ENCODE measurements at regions not wholly inside any gene's neighbourhood (a gene's known extent, or its start where the extent isn't known, plus 50 kb on each side); places are given as distances from the start of the nearest gene placed in this dataset.

DNA sequence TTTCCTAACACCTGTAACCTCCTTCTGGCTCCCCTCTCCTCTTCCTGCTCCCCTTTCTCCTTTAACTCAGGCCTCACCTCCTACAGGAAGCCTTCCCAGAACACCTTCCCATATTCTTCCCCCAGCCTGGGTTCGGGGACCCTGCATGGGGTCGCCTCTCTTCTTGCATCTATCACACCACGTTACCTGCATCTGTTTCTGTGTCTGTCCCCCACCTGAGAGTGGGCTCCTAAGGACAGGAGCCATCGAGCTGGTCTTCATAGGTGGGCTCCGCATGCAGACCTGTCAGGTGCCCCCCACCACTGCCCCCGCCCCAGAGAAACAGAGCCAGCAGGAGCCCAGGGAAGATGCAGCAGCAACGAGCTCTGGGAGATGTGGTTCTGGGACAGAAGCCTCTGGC is 123.2 kb upstream of the GLI2 start:
- H3K79me2 ChIP-seq (ENCODE audit: control insufficient read depth, low read length), result no peaks in the 10 kb centered on the region
- H4K20me1 ChIP-seq (ENCODE audit: control insufficient read depth, insufficient read depth, low read depth, low read length), result no peaks in the 10 kb centered on the region
- TF ChIP-seq EZH2phosphoT487 (IDR thresholded peaks at IDR 0.05; ENCODE audit: borderline replicate concordance, low read length), result no peak
- TF ChIP-seq, protein P1, sequence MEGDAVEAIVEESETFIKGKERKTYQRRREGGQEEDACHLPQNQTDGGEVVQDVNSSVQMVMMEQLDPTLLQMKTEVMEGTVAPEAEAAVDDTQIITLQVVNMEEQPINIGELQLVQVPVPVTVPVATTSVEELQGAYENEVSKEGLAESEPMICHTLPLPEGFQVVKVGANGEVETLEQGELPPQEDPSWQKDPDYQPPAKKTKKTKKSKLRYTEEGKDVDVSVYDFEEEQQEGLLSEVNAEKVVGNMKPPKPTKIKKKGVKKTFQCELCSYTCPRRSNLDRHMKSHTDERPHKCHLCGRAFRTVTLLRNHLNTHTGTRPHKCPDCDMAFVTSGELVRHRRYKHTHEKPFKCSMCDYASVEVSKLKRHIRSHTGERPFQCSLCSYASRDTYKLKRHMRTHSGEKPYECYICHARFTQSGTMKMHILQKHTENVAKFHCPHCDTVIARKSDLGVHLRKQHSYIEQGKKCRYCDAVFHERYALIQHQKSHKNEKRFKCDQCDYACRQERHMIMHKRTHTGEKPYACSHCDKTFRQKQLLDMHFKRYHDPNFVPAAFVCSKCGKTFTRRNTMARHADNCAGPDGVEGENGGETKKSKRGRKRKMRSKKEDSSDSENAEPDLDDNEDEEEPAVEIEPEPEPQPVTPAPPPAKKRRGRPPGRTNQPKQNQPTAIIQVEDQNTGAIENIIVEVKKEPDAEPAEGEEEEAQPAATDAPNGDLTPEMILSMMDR (IDR thresholded peaks at IDR 0.05; ENCODE audit: low read depth, low read length, poor library complexity, severe bottlenecking), result no peak
- no peak overlapping the region for H3K27ac ChIP-seq (ENCODE audit: low read depth, low read length)
- no peak overlapping the region for H3K4me3 ChIP-seq (ENCODE audit: low read length)
- H3F3A ChIP-seq (ENCODE audit: control insufficient read depth, insufficient read depth), result no peaks in the 10 kb centered on the region
- no peaks in the 10 kb centered on the region for H3K4me1 ChIP-seq (ENCODE audit: control insufficient read depth, low read length)
- H3K9me3 ChIP-seq (ENCODE audit: control insufficient read depth, insufficient read depth, low read length), result no peaks in the 10 kb centered on the region
- no peaks in the 10 kb centered on the region for H3K27me3 ChIP-seq (ENCODE audit: control insufficient read depth, low read length)
- no peaks in the 10 kb centered on the region for H3K36me3 ChIP-seq (ENCODE audit: control insufficient read depth, low read length)
- no peak overlapping the region for H3K4me2 ChIP-seq (ENCODE audit: low read length)
- H3K9me2 ChIP-seq (replicated peaks; ENCODE audit: control insufficient read depth, low read length), result no peaks in the 10 kb centered on the region

DNA sequence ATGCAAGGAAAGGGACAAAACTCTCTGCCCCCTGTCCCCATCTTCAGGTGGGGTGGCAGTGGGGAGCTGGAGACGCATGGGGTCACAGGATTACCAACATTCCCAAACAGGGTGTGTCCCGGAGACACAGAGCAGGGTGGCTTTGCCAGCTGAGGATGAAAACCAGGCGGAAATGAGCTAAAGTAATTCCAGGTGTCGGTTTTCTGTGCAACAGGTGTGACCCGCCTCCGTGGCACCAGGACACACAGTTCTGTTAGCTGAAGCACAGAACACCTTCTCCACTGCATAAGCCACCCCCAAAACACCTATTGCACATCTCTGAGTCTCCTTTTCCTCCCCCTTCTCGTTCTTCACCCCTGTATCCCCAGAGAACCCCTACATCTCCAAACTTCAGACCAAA is 122.7 kb upstream of the GLI2 start:
- no peak overlapping the region for H3K4me2 ChIP-seq (ENCODE audit: low read length)
- TF ChIP-seq, protein P1 (IDR thresholded peaks at IDR 0.05; ENCODE audit: low read depth, low read length, poor library complexity, severe bottlenecking), result no peak
- no peak for TF ChIP-seq EZH2phosphoT487 (IDR thresholded peaks at IDR 0.05; ENCODE audit: borderline replicate concordance, low read length)
- H3K9me3 ChIP-seq (ENCODE audit: control insufficient read depth, insufficient read depth, low read length), result no peaks in the 10 kb centered on the region
- no peaks in the 10 kb centered on the region for H3K27me3 ChIP-seq (ENCODE audit: control insufficient read depth, low read length)
- H3K4me1 ChIP-seq (ENCODE audit: control insufficient read depth, low read length), result no peaks in the 10 kb centered on the region
- H3K36me3 ChIP-seq (ENCODE audit: control insufficient read depth, low read length), result no peaks in the 10 kb centered on the region
- no peak overlapping the region for H3K27ac ChIP-seq (ENCODE audit: low read depth, low read length)
- H3K4me3 ChIP-seq (ENCODE audit: low read length), result no peak overlapping the region
- no peaks in the 10 kb centered on the region for H3F3A ChIP-seq (ENCODE audit: control insufficient read depth, insufficient read depth)
- H3K79me2 ChIP-seq (ENCODE audit: control insufficient read depth, low read length), result no peaks in the 10 kb centered on the region
- H4K20me1 ChIP-seq (ENCODE audit: control insufficient read depth, insufficient read depth, low read depth, low read length), result no peaks in the 10 kb centered on the region
- H3K9me2 ChIP-seq (replicated peaks; ENCODE audit: control insufficient read depth, low read length), result no peaks in the 10 kb centered on the region

DNA sequence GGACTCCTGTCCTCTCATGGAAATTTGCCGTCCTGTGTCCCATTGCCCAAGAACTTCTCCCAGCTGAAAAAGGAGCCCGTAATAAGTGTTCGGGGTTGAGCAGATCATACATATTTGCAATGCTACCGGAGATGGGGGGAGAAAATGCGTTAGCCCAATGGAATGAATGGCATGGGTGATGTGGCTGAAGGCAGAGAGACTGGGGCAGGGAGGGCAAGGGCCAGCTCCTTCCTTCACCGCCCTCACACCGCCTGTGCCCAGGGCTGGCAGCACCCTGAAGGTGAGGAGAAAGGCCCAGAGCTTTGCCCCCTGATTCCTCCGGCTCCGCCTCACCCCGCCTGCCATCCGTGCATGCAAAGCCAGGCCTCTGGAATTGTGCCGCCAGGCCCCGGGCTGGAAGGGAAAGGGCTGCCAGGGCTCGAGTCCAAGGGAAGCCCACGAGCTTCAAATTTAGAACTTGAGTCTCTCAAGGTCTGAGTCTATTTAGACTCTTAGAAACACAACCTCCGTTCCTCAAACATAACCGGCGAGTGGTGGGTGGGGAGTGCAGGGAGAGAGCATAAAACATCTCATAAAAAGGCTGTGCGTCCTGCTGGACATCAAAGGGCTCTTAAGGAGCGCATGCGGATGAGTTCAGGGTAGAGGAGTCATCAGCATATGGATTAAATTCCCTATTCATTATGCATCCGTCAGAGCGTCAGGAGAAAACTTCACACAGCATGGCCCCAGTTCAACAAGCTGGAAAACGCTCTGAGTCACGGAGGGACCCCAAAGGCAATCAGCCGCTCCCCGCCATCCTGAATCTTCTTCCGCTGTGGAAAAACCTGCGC is 121.7 kb upstream of the GLI2 start:
- no peaks in the 10 kb centered on the region for H3K36me3 ChIP-seq (ENCODE audit: control insufficient read depth, low read length)
- TF ChIP-seq EZH2phosphoT487 (IDR thresholded peaks at IDR 0.05; ENCODE audit: borderline replicate concordance, low read length), result no peak
- TF ChIP-seq, protein P1 (IDR thresholded peaks at IDR 0.05; ENCODE audit: low read depth, low read length, poor library complexity, severe bottlenecking), result no peak
- H3K4me2 ChIP-seq (ENCODE audit: low read length), result no peak overlapping the region
- no peaks in the 10 kb centered on the region for H3K9me3 ChIP-seq (ENCODE audit: control insufficient read depth, insufficient read depth, low read length)
- no peaks in the 10 kb centered on the region for H3K27me3 ChIP-seq (ENCODE audit: control insufficient read depth, low read length)
- H3K27ac ChIP-seq (ENCODE audit: low read depth, low read length), result no peak overlapping the region
- H3K4me3 ChIP-seq (ENCODE audit: low read length), result no peak overlapping the region
- H3K9me2 ChIP-seq (replicated peaks; ENCODE audit: control insufficient read depth, low read length), result no peaks in the 10 kb centered on the region
- H3K79me2 ChIP-seq (ENCODE audit: control insufficient read depth, low read length), result no peaks in the 10 kb centered on the region
- H3F3A ChIP-seq (ENCODE audit: control insufficient read depth, insufficient read depth), result no peaks in the 10 kb centered on the region
- no peaks in the 10 kb centered on the region for H3K4me1 ChIP-seq (ENCODE audit: control insufficient read depth, low read length)
- no peaks in the 10 kb centered on the region for H4K20me1 ChIP-seq (ENCODE audit: control insufficient read depth, insufficient read depth, low read depth, low read length)
